ENCODE measurements at regions not wholly inside any gene's neighbourhood (a gene's known extent, or its start where the extent isn't known, plus 50 kb on each side); places are given as distances from the start of the nearest gene placed in this dataset.

- Histone ChIP-seq H3K9me3 (no peaks in the 10 kb centered on the region), H3K4me3 (no peak overlapping the region), H3K36me3 (no peaks in the 10 kb centered on the region), H3K27me3 (replicated peaks in 1 of 7) (peaks cover 0 to 21% (median 0%) of the 10 kb centered on the region in 7 donors), H3K4me1 (no peaks in the 10 kb centered on the region), H3K27ac (no peak overlapping the region)
- TF ChIP-seq CTCF (IDR thresholded peaks at IDR 0.05 in 8 of 11, conservative IDR thresholded peaks at IDR 0.05 in 3 of 11) (no peak), POLR2A (IDR thresholded peaks at IDR 0.05) (no peak), POLR2AphosphoS5 (IDR thresholded peaks at IDR 0.05) (no peak)
- intact Hi-C loops (cut with DNase I; ENCODE audit: low total_unique reads): no loop called here
- 87 to 99% (median 95%) methylated on average over 3 of the region's 3 CpGs for WGBS, 5 donors
- DNase-seq: no peak
Observed at GRCh38 chr11:122598971-122599370, 56.6 kb upstream of the UBASH3B start.

GRCh38 chr11:122597511-122597910, 58.0 kb upstream of the UBASH3B start:
- Histone ChIP-seq H3K4me3 (no peak overlapping the region), H3K9me3 (no peaks in the 10 kb centered on the region), H3K4me1 (no peaks in the 10 kb centered on the region), H3K36me3 (no peaks in the 10 kb centered on the region), H3K27me3 (replicated peaks in 1 of 7) (peaks cover 0 to 26% (median 0%) of the 10 kb centered on the region in 7 donors), H3K27ac (no peak overlapping the region)
- 69 to 88% (median 81%) methylated on average over 2 of the region's 2 CpGs for WGBS, 5 donors
- intact Hi-C loops (cut with DNase I; ENCODE audit: low total_unique reads): no loop called here
- no peak for DNase-seq
- TF ChIP-seq POLR2AphosphoS5 (IDR thresholded peaks at IDR 0.05): no peak
- no peak for TF ChIP-seq POLR2A (IDR thresholded peaks at IDR 0.05)
- TF ChIP-seq CTCF (IDR thresholded peaks at IDR 0.05 in 8 of 11, conservative IDR thresholded peaks at IDR 0.05 in 3 of 11): no peak

- no peaks in the 10 kb centered on the region for H3K9me3 ChIP-seq
- intact Hi-C loops (cut with DNase I; ENCODE audit: low total_unique reads): no loop called here
Observed at GRCh38 chr11:122594986-122595645, 60.4 kb upstream of the UBASH3B start.

More at GRCh38 chr11:122594986-122595645, 60.4 kb upstream of the UBASH3B start:
- 85 to 92% (median 86%) methylated on average over 3 of the region's 3 CpGs for WGBS, 5 donors
- no peaks in the 10 kb centered on the region for H3K36me3 ChIP-seq
- DNase-seq: no peak
- H3K4me1 ChIP-seq: no peaks in the 10 kb centered on the region
- no peak for TF ChIP-seq POLR2A (IDR thresholded peaks at IDR 0.05)
- no peak for TF ChIP-seq CTCF (IDR thresholded peaks at IDR 0.05 in 8 of 11, conservative IDR thresholded peaks at IDR 0.05 in 3 of 11)
- no peak for TF ChIP-seq POLR2AphosphoS5 (IDR thresholded peaks at IDR 0.05)
- H3K27ac ChIP-seq: no peak overlapping the region
- H3K27me3 ChIP-seq (replicated peaks in 1 of 7): peaks cover 0 to 40% (median 0%) of the 10 kb centered on the region in 7 donors
- no peak overlapping the region for H3K4me3 ChIP-seq
